GM12892 (cell line): ENCODE measurements at regions not wholly inside any gene's neighbourhood (a gene's known extent, or its start where the extent isn't known, plus 50 kb on each side); places are given as distances from the start of the nearest gene placed in this dataset.
"Not testable (repeated sequence)": the region's sequence is repeated elsewhere in the genome, so short reads cannot be mapped to it uniquely, and the experiment has no call there.

Experiments used
- DNase-seq: peaks from one replicate; pipeline ENCODE4 v3.0.0; 2011; ENCODE audit not compliant: insufficient read length
- FAIRE-seq: peaks from 2 replicates; lab custom pipeline; 2011; peaks lifted over from hg19 to GRCh38; lab: Jason Lieb, UNC
- POLR2A ChIP-seq: IDR thresholded peaks from 2 replicates; pipeline ENCODE4 v1.6.1; 2011; ENCODE audit warnings: low read depth, low read length, control low read depth
- POLR2AphosphoS5 ChIP-seq: IDR thresholded peaks from 2 replicates; pipeline ENCODE4 v1.6.1; 2011; ENCODE audit warnings: low read depth, low read length, control low read depth
- TAF1 ChIP-seq: IDR thresholded peaks from 2 replicates; pipeline ENCODE4 v1.6.1; 2011; ENCODE audit warnings: low read depth, mild to moderate bottlenecking, control low read depth, low read length, borderline replicate concordance

DNA sequence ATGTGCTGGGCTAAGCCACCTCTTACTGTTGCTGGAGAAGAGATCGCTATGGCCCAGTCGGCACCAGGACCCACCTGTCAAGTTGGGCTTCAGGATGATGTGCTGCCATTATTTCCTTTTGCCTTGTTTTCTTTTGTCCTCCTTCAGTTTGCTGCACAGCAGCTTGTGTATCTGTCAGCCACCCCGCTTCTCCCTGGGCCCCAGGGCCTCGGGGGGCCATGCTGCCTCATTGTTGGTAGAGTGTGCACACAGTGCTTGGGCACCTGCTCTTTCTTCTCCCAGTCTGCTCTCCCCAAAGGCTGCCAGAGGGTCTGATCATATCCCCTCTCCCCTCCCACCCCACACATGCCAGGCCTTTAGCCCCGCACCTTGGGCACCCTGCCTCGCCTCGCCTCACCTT lies 185.5 kb upstream of the ATP10A start:
- FAIRE-seq, result no peak
- TF ChIP-seq POLR2A (no peak), POLR2AphosphoS5 (no peak), TAF1 (no peak)

DNA sequence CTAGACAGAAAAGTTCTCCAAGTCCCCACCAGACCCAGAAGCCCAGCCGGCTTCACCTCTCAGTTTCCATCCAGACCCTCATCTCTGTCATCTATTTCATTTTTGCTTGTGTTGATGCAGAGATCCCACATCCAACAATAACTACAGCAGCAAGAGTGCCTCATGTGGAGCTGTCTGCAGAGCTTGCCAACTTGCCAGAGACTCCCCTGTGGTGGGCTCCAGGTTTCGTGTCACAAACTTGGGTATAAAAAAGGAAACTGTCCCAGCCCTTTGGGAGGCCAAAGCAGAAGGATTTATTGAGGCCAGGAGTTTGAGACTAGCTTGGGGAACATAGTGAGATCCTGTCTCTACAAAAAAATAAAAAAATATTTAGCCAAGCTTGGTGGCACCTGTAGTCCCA lies 182.4 kb upstream of the ATP10A start:
- TF ChIP-seq POLR2AphosphoS5 (no peak), POLR2A (no peak), TAF1 (no peak)
- FAIRE-seq (no peak), DNase-seq (no peak)

More for the DNA sequence above, 185.5 kb upstream of the ATP10A start:
- no peak for DNase-seq

DNA sequence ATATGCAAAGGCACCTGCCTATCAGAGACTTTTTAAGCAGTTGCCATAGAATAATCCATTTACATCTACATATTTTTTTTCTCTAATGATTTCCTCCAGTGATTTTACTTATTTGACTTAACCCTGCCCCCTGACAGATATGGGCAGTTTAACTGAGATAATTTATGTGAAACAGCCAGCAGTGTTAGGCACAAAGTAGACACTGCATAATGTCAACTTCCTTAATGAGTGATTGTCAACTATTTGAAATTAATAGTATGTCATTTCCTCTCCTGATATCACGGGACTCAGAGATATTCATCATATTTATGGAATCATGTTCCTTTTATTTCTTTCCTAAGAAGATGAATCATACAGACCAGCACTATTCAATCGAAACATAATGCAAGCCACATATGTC lies 179.9 kb upstream of the ATP10A start:
- TF ChIP-seq POLR2AphosphoS5 (no peak), POLR2A (no peak), TAF1 (no peak)
- no peak for DNase-seq
- no peak for FAIRE-seq

DNA sequence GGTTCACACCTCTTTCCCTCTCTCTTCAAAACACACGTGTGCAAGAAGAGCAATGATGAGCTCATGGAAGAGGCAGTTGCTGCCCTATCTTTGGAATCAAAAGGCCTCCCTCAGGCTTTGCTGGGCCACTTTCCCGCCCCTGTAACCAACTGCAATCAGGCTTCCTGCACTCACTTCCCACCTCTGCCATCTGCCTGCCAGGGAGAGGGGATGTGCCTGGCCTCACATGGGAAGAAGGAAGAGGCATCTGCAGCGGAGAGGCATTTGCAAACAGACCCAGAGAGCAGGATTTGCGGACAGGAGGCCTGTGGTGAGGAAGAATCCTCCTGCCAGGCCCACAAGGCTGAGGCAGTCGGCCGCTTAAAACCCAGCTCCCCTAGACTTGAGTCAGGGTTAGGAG lies 175.6 kb upstream of the ATP10A start:
- no peak for FAIRE-seq
- no peak for DNase-seq
- TF ChIP-seq POLR2AphosphoS5, result no peak
- no peak for TF ChIP-seq POLR2A
- TF ChIP-seq TAF1, result no peak

DNA sequence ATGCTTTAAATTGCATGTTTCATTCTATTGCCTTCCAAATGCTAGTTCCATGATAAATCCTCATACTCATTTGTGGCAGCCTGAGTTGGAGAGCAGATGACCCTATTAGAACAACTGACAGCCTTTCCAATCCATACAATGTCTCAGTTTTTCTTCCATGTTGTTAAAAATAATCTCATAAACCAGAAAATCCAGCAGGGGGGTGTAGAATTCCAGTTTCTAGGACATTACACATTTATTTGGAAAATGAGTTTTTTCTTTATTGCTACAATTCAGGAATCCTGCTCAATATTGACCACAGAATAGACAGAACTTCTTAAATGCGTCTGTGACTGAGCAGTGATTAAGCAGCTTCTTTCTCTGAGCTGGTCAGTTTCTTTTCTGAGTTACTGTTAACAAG lies 174.2 kb upstream of the ATP10A start:
- TF ChIP-seq POLR2A (no peak), POLR2AphosphoS5 (no peak), TAF1 (no peak)
- no peak for FAIRE-seq

DNA sequence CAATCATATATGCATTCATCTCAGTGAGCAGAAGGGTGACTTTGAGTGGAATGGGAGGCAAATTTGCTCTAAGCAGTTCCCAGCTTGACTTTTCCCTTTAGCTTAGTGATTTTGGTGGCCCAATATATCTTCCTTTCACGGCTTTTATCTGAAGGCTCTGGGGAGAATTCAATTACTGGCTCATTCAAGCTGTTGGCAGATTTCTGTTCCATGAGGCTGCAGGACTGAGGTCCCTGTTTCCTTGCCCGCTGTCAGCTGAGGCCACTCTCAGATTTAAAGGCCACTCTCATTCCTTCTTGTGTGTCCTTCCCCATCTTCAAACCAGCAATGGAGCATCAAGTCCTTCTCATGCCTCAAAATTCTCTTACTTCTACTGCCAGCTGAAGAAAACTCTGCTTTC lies 170.4 kb upstream of the ATP10A start:
- TF ChIP-seq TAF1, result no peak
- TF ChIP-seq POLR2AphosphoS5, result no peak
- no peak for TF ChIP-seq POLR2A
- FAIRE-seq (no peak), DNase-seq (no peak)

More for the DNA sequence above, 174.2 kb upstream of the ATP10A start:
- DNase-seq, result no peak

DNA sequence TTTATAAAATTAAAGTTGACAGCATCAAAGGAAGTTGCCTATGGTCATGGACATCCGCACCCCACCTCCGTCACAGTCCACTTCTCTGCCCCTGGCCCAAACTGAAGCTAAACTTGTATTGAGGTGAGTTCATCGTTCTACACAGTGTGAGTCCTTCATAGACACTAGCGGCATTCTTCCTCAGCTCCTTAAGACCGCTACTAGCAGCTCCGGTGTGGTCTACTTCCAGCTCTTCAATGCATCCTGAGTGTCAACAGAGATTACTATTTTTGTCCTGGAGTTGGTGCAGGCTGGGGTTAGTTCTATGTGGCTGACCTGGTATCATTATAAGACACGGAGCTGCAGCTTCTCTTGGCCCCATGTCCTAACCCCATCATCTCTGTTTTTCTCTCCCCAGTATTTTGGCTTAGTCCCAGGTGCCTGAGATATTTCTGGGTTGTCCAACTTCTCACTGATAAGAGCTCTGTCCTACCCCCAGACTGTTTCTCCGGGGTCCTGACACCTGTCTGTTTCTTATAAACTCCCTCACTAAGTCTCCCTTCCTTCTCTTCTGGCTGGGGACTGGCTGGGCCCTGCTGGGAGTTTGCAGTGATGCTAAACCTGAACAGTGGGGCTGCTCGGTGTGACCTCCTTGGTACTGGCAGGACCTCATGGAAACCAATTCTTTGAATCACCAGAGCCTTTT lies 169.2 kb upstream of the ATP10A start:
- no peak for TF ChIP-seq POLR2AphosphoS5
- no peak for TF ChIP-seq POLR2A
- no peak for TF ChIP-seq TAF1
- DNase-seq (no peak), FAIRE-seq (no peak)

DNA sequence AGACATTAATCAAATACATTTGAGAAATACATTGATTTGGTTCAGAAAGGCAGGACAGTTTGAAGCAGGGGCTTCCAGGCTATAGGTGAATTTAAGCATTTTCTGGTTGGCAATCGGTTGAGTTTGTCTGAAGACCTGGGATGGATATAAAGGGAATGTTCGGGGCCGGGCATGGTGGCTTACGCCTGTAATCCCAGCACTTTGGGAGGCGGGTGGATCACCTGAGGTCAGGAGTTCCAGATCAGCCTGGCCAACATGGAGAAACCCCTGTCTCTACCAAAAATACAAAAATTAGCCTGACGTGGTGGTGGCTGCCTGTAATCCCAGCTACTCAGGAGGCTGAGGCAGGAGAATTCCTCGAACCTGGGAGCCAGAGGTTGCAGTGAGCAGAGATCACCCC lies 166.5 kb upstream of the ATP10A start:
- DNase-seq, FAIRE-seq: not testable (repeated sequence)

DNA sequence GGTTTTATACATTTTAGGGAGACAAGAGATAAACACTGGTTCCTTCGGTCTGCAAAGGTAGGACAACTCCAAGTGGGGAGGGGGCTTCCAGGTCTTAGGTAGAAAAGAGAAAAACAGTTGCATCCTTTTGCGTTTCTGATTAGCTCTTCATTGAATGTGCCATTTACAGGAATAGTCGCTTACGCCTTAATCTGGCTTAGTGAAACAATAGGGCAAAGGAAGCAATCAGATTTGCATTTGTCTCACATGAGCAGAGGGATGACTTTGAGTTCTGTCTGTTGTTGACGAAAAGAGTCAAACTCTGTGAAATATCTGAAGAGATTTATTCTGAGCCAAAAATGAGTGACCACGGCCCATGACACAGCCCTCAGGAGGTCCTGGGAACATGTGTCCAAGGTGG lies 166.0 kb upstream of the ATP10A start:
- FAIRE-seq, result no peak

DNA sequence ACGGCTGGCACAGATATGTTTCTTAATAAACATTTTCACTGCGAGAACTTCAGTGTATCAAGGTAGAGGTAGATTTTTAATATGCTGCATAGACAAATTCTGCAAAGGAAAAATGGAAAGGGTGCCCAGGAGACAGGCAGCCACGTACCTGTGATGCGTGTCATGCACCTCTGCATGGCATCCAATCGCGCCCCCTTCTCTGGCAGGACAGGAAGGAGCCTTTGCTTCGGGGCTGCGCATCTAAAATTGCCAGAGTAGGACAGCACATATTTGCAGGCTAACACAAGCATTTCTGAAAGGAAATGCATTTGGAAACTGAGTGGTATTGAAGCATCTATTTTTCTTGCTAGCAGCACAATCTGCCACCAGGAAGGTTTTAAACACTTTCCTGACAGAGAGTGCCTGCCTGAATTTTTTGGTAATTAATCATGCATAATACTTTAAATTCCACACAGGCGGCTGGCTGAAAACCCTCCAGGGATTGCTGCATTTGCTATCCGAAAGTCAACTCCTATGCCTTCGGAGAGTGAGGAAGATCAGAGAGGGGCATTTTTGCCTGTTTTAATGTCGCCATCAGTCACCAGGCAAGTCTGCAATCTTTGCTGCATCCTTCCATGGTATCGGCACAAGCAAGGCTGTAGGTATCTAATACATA lies 165.1 kb upstream of the ATP10A start:
- FAIRE-seq (no peak), DNase-seq (no peak)
- TF ChIP-seq POLR2AphosphoS5 (no peak), POLR2A (no peak), TAF1 (no peak)

More for the DNA sequence above, 166.0 kb upstream of the ATP10A start:
- no peak for DNase-seq
- no peak for TF ChIP-seq POLR2AphosphoS5
- TF ChIP-seq POLR2A, result no peak
- TF ChIP-seq TAF1, result no peak

DNA sequence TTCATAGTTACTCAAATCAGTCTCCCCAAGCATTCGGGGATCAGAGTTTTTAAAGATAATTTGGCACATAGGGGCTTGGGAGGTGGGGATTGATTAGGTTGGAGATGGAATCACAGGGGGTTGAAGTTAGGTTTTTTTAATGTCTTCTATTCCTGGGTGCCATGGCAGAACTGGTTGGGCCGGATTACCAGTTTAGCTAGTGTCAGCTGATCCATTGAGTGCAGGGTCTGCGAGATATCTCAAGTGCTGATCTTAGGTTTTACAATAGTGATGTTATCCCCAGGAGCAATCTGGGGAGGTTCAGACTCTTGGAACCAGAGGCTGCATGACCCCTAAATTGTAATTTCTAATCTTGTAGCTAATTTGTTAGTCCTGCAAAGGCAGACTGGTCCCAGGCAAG lies 163.5 kb upstream of the ATP10A start:
- FAIRE-seq, DNase-seq: not testable (repeated sequence)

DNA sequence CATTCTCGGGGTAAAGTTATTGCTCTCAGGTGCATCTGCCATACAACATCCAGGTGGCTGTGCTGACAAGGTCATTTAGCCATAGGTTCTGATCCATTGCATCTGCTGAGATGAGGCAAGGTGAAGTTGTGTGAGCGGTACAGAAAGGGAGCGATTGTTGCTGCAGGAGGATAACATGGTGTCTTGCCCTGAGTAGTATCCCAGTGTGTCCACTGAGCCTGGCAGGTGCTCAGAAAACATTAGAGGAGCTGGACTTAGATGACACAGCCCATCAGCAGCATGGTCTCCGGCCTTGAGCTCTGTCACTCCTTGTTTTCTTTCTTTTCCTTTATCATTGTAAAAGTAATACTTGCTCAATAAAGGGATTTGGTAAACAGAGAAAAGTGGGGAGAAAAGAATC lies 161.1 kb upstream of the ATP10A start:
- TF ChIP-seq POLR2AphosphoS5 (no peak), POLR2A (no peak), TAF1 (no peak)
- DNase-seq (no peak), FAIRE-seq (no peak)

DNA sequence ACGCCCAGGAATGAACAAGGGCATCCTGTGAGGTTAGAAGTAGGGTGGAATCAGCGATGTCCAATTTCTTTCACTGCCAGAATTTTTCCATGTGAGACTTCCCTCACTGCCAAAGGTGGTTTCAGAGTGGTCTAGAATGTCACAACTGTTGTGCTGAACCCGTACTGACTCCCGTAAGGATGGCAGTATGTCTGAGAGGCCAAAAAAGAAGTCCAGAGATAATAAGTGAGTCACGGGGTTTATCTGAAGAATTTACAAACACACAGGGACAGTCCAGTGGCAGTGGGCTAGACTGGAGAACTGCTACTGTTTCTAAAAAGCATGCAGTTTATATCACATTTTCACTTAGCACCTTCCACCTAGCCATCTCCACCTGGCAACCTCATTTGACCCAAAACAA lies 160.6 kb upstream of the ATP10A start:
- DNase-seq, result no peak
- no peak for FAIRE-seq
- no peak for TF ChIP-seq POLR2AphosphoS5
- no peak for TF ChIP-seq TAF1
- no peak for TF ChIP-seq POLR2A
